Gastroesophageal sphincter (tissue), 4 donors: ENCODE measurements at regions not wholly inside any gene's neighbourhood (a gene's known extent, or its start where the extent isn't known, plus 50 kb on each side); places are given as distances from the start of the nearest gene placed in this dataset.

Experiments
- ATAC-seq: fragments of 150-250 bp; one replicate; pipeline ENCODE4 v1.9.1; 2016; ENCODE audit warnings: mild to moderate bottlenecking, moderate library complexity
- H3K27ac ChIP-seq, 4 donors: fragments of 200-600 bp; sonication (generic) in 3 of 4; 1 replicate in 3 of 4; 2 replicates in 1 of 4; pipeline ENCODE4 v1.5.1; 2016 to 2019
- H3K27me3 ChIP-seq: fragments of 200-600 bp; sonication (generic); one replicate; pipeline ENCODE4 v1.5.1; 2019
- H3K36me3 ChIP-seq, 2 donors: fragments of 200-600 bp; sonication (generic); one replicate each; pipeline ENCODE4 v1.5.1; 2019; ENCODE audit warnings: control low read depth in 1 of 2
- H3K4me1 ChIP-seq, 3 donors: fragments of 200-600 bp; sonication (generic); 1 replicate in 2 of 3; 2 replicates in 1 of 3; pipeline ENCODE4 v1.5.1; 2016 to 2019; ENCODE audit warnings: control low read depth in 2 of 3
- H3K4me3 ChIP-seq, 2 donors: fragments of 200-600 bp; sonication (generic); one replicate each; pipeline ENCODE4 v1.5.1; 2019; ENCODE audit warnings: mild to moderate bottlenecking in 1 of 2, moderate library complexity in 1 of 2
- H3K9me3 ChIP-seq, 3 donors: fragments of 200-600 bp; sonication (generic); one replicate each; pipeline ENCODE4 v1.5.1; 2017 to 2019; ENCODE audit warnings: control low read depth in 2 of 3
- EP300 ChIP-seq: sonication (generic); formaldehyde crosslinking; IDR thresholded peaks from one replicate; pipeline ENCODE4 v1.6.1; 2017; ENCODE audit warnings: antibody characterized with exemption, mild to moderate bottlenecking
- POLR2A ChIP-seq, 2 donors: fragments of 450-650 bp; IDR thresholded peaks; one replicate each; pipeline ENCODE4 v1.6.1; 2017; ENCODE audit warnings: antibody characterized with exemption in 2 of 2, mild to moderate bottlenecking in 2 of 2, moderate library complexity in 1 of 2
- POLR2AphosphoS5 ChIP-seq: sonication (generic); formaldehyde crosslinking; IDR thresholded peaks from one replicate; pipeline ENCODE4 v1.6.1; 2017; ENCODE audit warnings: antibody characterized with exemption
- WGBS, 2 donors: methylation state at CpG; one replicate each; pipeline ENCODE4 v1.1.5; 2018; ENCODE audit warnings: low coverage in 1 of 2; 5-methylcytosine and 5-hydroxymethylcytosine counted together
- TF ChIP-seq, protein P1 (sequence below), 4 experiments: fragments of 200-600 bp in 2 of 4; fragments of 450-650 bp in 2 of 4; sonication (generic) in 1 of 4; IDR thresholded peaks; one replicate each; pipeline ENCODE4 v1.5.1; 2017 to 2019; ENCODE audit warnings: antibody characterized with exemption in 4 of 4, mild to moderate bottlenecking in 2 of 4, moderate library complexity in 2 of 4

DNA sequence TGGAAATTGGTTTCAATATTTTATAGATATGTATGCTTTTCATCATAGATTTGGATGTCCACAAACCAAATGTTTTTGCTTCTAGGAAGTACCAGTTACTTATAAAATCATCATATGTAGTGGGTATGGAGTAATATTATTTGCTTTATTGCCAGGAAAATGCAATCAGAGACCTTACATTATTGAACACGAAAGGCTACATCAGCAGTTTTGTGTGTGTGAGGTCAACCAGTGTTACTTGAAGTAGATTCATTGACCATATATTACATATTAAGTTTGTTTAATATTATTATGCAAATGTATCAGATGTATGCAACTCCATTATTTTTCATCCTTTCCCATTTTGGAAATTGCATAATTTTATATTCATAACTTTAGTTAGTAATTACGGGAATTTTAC lies 219.1 kb upstream of the MMADHC start:
- Histone ChIP-seq H3K36me3 (no peaks in the 10 kb centered on the region), H3K4me3 (no peak overlapping the region), H3K27me3 (no peaks in the 10 kb centered on the region), H3K4me1 (no peaks in the 10 kb centered on the region), H3K27ac (no peak overlapping the region), H3K9me3 (no peaks in the 10 kb centered on the region)
- 87 to 93% methylated on average over 2 of the region's 2 CpGs for WGBS, 2 donors
- TF ChIP-seq, protein P1, sequence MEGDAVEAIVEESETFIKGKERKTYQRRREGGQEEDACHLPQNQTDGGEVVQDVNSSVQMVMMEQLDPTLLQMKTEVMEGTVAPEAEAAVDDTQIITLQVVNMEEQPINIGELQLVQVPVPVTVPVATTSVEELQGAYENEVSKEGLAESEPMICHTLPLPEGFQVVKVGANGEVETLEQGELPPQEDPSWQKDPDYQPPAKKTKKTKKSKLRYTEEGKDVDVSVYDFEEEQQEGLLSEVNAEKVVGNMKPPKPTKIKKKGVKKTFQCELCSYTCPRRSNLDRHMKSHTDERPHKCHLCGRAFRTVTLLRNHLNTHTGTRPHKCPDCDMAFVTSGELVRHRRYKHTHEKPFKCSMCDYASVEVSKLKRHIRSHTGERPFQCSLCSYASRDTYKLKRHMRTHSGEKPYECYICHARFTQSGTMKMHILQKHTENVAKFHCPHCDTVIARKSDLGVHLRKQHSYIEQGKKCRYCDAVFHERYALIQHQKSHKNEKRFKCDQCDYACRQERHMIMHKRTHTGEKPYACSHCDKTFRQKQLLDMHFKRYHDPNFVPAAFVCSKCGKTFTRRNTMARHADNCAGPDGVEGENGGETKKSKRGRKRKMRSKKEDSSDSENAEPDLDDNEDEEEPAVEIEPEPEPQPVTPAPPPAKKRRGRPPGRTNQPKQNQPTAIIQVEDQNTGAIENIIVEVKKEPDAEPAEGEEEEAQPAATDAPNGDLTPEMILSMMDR (IDR thresholded peaks at IDR 0.05): no peak
- TF ChIP-seq POLR2AphosphoS5: no peak
- no peak for TF ChIP-seq POLR2A (IDR thresholded peaks at IDR 0.05)
- no peak for TF ChIP-seq EP300
- ATAC-seq: no peak

DNA sequence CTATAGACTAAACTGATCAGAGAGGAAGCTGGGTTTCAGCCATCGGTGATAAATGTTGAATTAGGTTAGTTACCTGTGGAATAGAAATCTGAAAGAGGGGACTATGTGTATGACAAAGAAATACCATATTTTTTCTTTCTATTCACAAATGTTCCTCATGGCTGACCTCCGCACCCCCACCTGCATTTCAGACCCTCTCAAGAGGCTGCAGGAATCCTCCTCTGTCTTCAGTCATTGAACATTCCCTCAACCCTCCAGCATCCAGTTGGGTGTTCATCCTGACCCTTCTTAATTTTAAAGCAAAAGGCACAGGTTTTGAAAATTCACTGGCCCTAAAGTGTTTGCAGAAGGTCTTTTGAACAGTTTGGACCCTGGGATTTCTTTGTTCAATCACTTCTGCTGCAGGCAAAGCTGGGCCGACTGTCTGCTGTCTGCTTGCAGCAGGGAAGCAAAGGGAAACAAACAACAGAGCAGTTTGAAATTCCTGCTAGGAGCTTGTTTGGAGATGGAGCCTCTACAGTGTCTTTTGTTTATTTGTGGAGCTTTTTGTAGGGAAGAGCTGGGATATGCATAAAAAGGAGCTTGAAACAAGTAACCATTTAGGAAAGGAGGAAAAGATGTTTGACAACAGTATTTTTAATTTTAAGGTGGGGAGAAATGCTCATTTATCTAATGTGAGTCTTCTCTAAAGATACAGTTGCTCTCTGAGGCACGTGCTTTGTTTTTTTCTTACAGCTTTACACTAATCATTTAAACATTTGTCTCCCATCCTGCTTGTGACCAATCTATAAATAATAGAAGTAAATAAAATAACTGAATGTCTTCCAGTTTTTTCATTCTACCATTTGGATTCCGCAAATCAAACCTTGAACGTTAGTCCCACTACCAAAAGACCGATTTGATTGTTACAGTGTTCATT lies 213.3 kb upstream of the MMADHC start:
- Histone ChIP-seq H3K27me3 (no peaks in the 10 kb centered on the region), H3K9me3 (peaks cover 0 to 4% (median 0%) of the 10 kb centered on the region in 3 donors), H3K4me3 (no peak overlapping the region), H3K4me1 (no peaks in the 10 kb centered on the region), H3K36me3 (no peaks in the 10 kb centered on the region), H3K27ac (no peak overlapping the region)
- TF ChIP-seq POLR2A (IDR thresholded peaks at IDR 0.05) (no peak), POLR2AphosphoS5 (no peak), EP300 (no peak)
- TF ChIP-seq, protein P1 (IDR thresholded peaks at IDR 0.05): no peak
- no peak for ATAC-seq
- 62 to 76% methylated on average over 5 to 7 of the region's 7 CpGs for WGBS, 2 donors

DNA sequence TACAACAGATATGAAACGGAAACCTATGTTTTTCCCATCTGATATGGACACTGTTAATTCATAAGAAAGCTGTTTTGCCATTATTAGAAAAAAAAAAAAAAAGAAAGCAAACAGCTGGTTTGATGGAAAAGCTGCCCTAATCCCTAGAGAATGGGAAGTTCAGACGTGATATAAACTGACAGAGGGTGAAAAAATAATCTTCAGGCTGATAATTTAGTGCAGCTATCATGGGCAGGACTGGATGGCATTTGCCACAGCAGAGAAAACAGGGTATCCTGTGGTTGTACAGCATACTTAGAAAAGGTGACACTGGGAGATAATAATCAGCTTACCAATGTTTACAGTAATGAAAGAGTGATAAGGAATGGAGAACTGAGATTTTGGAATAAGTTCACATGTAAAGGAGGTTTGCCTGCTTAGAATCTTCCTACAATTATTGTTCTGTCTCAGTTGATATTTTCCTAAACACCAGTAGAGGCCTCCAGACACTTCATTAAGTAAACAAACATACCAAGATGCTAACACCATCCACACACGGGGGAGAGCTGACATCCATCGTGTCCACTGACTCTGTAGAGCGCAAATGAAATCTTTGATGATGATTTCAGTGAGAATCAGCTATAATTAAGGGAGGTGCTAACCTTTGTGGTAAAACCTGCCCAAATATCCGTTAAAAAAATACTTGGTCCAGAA lies 211.6 kb upstream of the MMADHC start:
- 37 to 53% methylated on average over 6 of the region's 6 CpGs for WGBS, 2 donors
- peak; percentile 57 for ATAC-seq
- Histone ChIP-seq H3K27me3 (no peaks in the 10 kb centered on the region), H3K4me1 (no peaks in the 10 kb centered on the region), H3K4me3 (no peak overlapping the region), H3K27ac (no peak overlapping the region), H3K9me3 (peaks cover 0 to 7% (median 0%) of the 10 kb centered on the region in 3 donors), H3K36me3 (no peaks in the 10 kb centered on the region)
- TF ChIP-seq, protein P1 (IDR thresholded peaks at IDR 0.05): peak in 2 of 4 experiments; percentile 22 to 38
- no peak for TF ChIP-seq POLR2A (IDR thresholded peaks at IDR 0.05)

DNA sequence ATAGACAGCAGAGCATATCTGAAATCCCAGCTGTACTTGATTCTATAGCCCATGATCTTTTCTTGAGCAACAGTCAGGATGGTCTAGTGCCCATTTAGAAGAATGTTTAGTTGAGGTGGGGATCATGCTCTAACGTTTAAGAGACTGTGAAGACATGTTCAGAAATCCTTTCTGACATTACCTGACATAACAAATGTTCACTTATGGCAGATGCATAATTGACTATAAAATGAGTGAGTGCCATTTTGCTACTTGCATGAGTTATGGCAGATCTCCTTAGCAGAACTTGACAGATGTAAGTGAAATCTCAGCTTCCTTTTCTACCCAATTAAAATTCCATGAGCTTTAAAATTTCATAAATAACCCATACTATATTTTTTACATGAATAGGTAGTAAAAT lies 209.5 kb upstream of the MMADHC start:
- H3K27ac ChIP-seq: no peak overlapping the region
- no peak overlapping the region for H3K4me3 ChIP-seq
- peaks cover 0 to 7% (median 0%) of the 10 kb centered on the region in 3 donors for H3K9me3 ChIP-seq
- 50 to 65% methylated on average over 1 of the region's 1 CpG for WGBS, 2 donors
- no peak for ATAC-seq
- H3K4me1 ChIP-seq: no peaks in the 10 kb centered on the region
- H3K27me3 ChIP-seq: no peaks in the 10 kb centered on the region
- no peak for TF ChIP-seq POLR2AphosphoS5
- no peak for TF ChIP-seq EP300
- TF ChIP-seq POLR2A (IDR thresholded peaks at IDR 0.05): no peak
- TF ChIP-seq, protein P1 (IDR thresholded peaks at IDR 0.05): no peak
- H3K36me3 ChIP-seq: no peaks in the 10 kb centered on the region
